ENCODE measurements at regions not wholly inside any gene's neighbourhood (a gene's known extent, or its start where the extent isn't known, plus 50 kb on each side); places are given as distances from the start of the nearest gene placed in this dataset.
"Not testable (repeated sequence)": the region's sequence is repeated elsewhere in the genome, so short reads cannot be mapped to it uniquely, and the experiment has no call there.

GRCh38 chr13:39930060-39930459, 274.6 kb downstream of the COG6 start:
- no peak overlapping the region for H3K4me3 ChIP-seq (ENCODE audit: low read depth, low read length)
- TF ChIP-seq MYC (IDR thresholded peaks at IDR 0.05; ENCODE audit: low read depth, low read length) (no peak), MAX (IDR thresholded peaks at IDR 0.05; ENCODE audit: low read depth, low read length) (no peak), POLR2A (IDR thresholded peaks at IDR 0.05; ENCODE audit: extremely low read depth, insufficient read length) (no peak), CTCF (IDR thresholded peaks at IDR 0.05; ENCODE audit: low read depth, low read length) (no peak)
- DNase-seq (ENCODE audit: low read depth): no peak

DNA sequence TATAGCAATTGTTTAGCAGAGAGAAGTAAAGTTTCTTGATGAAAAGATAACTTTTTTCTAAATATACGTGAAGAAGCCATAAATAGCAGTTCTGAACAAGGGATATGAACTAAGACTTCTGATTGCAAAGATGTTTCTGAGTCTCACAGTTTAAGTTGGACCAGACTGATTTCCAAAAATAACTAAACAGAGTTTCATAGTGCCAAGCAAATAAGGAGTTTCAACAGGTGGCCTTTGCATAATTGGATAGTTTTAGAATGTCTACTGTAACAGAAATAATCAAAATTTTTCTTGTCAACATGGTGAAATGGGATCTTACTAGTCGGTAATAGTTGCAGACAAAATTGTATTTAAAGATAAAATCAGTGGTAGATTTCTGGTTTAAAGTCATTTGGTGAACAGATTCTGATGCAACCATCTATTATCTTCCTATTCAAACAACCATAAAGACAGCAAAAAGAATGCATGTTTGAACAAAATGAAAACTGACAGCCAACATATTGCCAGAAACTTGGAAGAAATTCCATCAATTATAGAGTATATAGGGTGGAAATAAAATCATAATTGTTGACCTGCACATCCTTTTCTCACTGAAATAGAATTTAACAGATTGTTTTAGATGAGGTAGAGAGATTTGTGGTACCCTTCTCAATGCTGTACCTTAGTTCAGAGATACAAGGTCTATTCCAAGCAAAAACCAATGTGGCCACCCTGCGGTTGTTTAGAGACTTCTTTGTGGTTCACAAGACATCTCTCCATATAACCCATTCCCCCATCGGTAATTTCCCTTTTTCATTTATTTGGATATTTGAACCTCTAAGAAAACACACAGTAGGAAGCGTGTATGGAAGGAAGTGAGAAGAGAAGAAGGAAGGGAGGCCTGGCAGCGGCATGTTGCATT, 275.3 kb downstream of the COG6 start:
- TF ChIP-seq MYC (IDR thresholded peaks at IDR 0.05; ENCODE audit: low read depth, low read length): no peak
- TF ChIP-seq POLR2A (IDR thresholded peaks at IDR 0.05; ENCODE audit: extremely low read depth, insufficient read length): no peak
- TF ChIP-seq MAX (IDR thresholded peaks at IDR 0.05; ENCODE audit: low read depth, low read length): no peak
- TF ChIP-seq CTCF (IDR thresholded peaks at IDR 0.05; ENCODE audit: low read depth, low read length): no peak
- no peak overlapping the region for H3K4me3 ChIP-seq (ENCODE audit: low read depth, low read length)
- DNase-seq (ENCODE audit: low read depth): no peak

- no peak for DNase-seq (ENCODE audit: low read depth)
- no peak for TF ChIP-seq MYC (IDR thresholded peaks at IDR 0.05; ENCODE audit: low read depth, low read length)
- no peak for TF ChIP-seq CTCF (IDR thresholded peaks at IDR 0.05; ENCODE audit: low read depth, low read length)
- TF ChIP-seq MAX (IDR thresholded peaks at IDR 0.05; ENCODE audit: low read depth, low read length): no peak
- no peak for TF ChIP-seq POLR2A (IDR thresholded peaks at IDR 0.05; ENCODE audit: extremely low read depth, insufficient read length)
- no peak overlapping the region for H3K4me3 ChIP-seq (ENCODE audit: low read depth, low read length)
Measured at GRCh38 chr13:39931505-39931904, 276.0 kb downstream of the COG6 start.

DNA sequence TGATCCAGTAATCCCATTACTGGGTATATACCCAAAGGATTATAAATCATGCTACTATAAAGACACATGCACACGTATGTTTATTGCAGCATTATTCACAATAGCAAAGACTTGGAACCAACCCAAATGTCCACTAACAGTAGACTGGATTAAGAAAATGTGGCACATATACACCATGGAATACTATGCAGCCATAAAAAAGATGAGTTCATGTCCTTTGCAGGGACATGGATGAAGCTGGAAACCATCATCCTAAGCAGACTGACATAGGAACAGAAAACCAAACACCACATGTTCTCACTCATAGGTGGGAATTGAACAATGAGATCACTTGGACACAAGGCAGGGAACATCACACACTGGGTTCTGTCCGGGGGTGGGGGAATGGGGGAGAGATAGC, 277.1 kb downstream of the COG6 start:
- DNase-seq (ENCODE audit: low read depth); H3K4me3 ChIP-seq (ENCODE audit: low read depth, low read length): not testable (repeated sequence)

DNA sequence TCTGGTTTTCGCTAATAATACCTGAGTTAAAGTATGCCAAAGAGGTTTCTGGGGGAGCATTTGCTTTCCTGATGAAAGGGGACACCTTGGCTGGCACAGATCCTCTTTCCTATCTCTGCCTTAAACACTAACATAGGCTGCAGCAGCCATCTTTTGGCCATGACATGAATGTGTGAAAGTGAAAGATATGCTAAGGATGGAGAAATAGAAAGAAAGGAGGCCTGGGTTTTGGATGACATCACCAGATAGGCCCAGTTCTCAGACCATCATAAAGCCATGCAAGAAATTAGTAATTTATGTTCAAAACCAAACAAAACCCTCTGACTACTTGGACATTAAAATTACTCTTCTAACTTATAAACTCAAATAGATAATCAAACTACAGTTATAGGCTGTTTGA, 279.7 kb downstream of the COG6 start:
- no peak overlapping the region for H3K4me3 ChIP-seq (ENCODE audit: low read depth, low read length)
- no peak for TF ChIP-seq POLR2A (IDR thresholded peaks at IDR 0.05; ENCODE audit: extremely low read depth, insufficient read length)
- no peak for TF ChIP-seq MYC (IDR thresholded peaks at IDR 0.05; ENCODE audit: low read depth, low read length)
- no peak for TF ChIP-seq CTCF (IDR thresholded peaks at IDR 0.05; ENCODE audit: low read depth, low read length)
- TF ChIP-seq MAX (IDR thresholded peaks at IDR 0.05; ENCODE audit: low read depth, low read length): no peak
- DNase-seq (ENCODE audit: low read depth): no peak

DNA sequence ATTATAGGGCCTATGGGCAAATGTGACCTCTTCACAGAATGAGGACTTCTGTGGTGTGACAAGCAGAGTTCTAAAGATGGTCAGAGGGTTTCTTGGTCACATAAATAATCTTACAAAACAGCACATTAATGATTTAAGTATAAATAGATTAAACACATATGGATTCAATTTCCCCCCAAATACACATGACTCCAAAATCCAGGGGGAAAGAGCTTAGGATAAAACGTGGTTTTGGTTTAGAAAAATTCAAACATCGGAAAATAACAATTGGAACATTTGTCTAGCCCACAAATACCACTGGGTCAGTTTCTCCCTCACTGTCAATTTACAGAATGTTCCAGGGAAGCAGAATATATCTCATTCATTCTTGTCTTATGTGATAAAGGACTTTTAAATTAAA, 283.1 kb downstream of the COG6 start:
- TF ChIP-seq POLR2A (IDR thresholded peaks at IDR 0.05; ENCODE audit: extremely low read depth, insufficient read length) (no peak), CTCF (IDR thresholded peaks at IDR 0.05; ENCODE audit: low read depth, low read length) (no peak), MYC (IDR thresholded peaks at IDR 0.05; ENCODE audit: low read depth, low read length) (no peak), MAX (IDR thresholded peaks at IDR 0.05; ENCODE audit: low read depth, low read length) (no peak)
- no peak overlapping the region for H3K4me3 ChIP-seq (ENCODE audit: low read depth, low read length)
- DNase-seq (ENCODE audit: low read depth): no peak

Data from NB4 (cell line).